NT2/D1 (cell line): ENCODE measurements at regions not wholly inside any gene's neighbourhood (a gene's known extent, or its start where the extent isn't known, plus 50 kb on each side); places are given as distances from the start of the nearest gene placed in this dataset.

Source experiments
- DNase-seq: peaks from one replicate; pipeline ENCODE4 v3.0.0-alpha.2; 2011; ENCODE audit warnings: low read depth, low spot score
- H3K27me3 ChIP-seq: 2 replicates; pipeline ENCODE4 v1.6.0; 2011; ENCODE audit warnings: mild to moderate bottlenecking; ENCODE audit not compliant: insufficient read length, insufficient read depth
- H3K36me3 ChIP-seq: 2 replicates; pipeline ENCODE4 v1.6.1; 2011; ENCODE audit warnings: mild to moderate bottlenecking, low read length, mixed read lengths; ENCODE audit not compliant: insufficient read depth, insufficient read length
- H3K4me1 ChIP-seq: 2 replicates; pipeline ENCODE4 v1.5.1; 2011; ENCODE audit not compliant: insufficient read depth, insufficient read length
- H3K4me3 ChIP-seq: 2 replicates; pipeline ENCODE4 v1.5.1; 2011; ENCODE audit warnings: low read depth; ENCODE audit not compliant: insufficient read length
- H3K9ac ChIP-seq: 2 replicates; pipeline ENCODE4 v1.6.0; 2011; ENCODE audit warnings: low read depth; ENCODE audit not compliant: insufficient read length
- H3K9me3 ChIP-seq: 2 replicates; pipeline ENCODE4 v1.5.1; 2011; ENCODE audit warnings: mild to moderate bottlenecking, low read length; ENCODE audit not compliant: insufficient read depth
- SUZ12 ChIP-seq: IDR thresholded peaks from 2 replicates; pipeline ENCODE4 v1.6.1; 2011; ENCODE audit not compliant: insufficient read length, insufficient read depth; ENCODE audit errors: extremely low read depth
- YY1 ChIP-seq: IDR thresholded peaks from 2 replicates; pipeline ENCODE4 v1.6.1; 2011; ENCODE audit not compliant: insufficient read length, insufficient read depth
- ZNF274 ChIP-seq: IDR thresholded peaks from 2 replicates; pipeline ENCODE4 v1.6.1; 2011; ENCODE audit warnings: mild to moderate bottlenecking, low read depth, low read length

- no peak overlapping the region for H3K4me3 ChIP-seq
- H3K9me3 ChIP-seq: peaks cover 13% of the 10 kb centered on the region
- DNase-seq: no peak
- no peaks in the 10 kb centered on the region for H3K27me3 ChIP-seq
- H3K9ac ChIP-seq: no peak overlapping the region
- TF ChIP-seq ZNF274 (no peak), SUZ12 (no peak), YY1 (no peak)
- H3K4me1 ChIP-seq: peaks cover 5% of the 10 kb centered on the region
- no peaks in the 10 kb centered on the region for H3K36me3 ChIP-seq
Observed at GRCh38 chr6:40642837-40643236, 55.7 kb upstream of the LRFN2 start.

GRCh38 chr6:40642190-40642589 lies 55.0 kb upstream of the LRFN2 start:
- Histone ChIP-seq H3K9me3 (peaks cover 13% of the 10 kb centered on the region), H3K9ac (no peak overlapping the region), H3K4me3 (no peak overlapping the region), H3K36me3 (no peaks in the 10 kb centered on the region), H3K27me3 (no peaks in the 10 kb centered on the region), H3K4me1 (peaks cover 5% of the 10 kb centered on the region)
- TF ChIP-seq SUZ12 (no peak), YY1 (no peak), ZNF274 (no peak)
- DNase-seq: no peak

DNA sequence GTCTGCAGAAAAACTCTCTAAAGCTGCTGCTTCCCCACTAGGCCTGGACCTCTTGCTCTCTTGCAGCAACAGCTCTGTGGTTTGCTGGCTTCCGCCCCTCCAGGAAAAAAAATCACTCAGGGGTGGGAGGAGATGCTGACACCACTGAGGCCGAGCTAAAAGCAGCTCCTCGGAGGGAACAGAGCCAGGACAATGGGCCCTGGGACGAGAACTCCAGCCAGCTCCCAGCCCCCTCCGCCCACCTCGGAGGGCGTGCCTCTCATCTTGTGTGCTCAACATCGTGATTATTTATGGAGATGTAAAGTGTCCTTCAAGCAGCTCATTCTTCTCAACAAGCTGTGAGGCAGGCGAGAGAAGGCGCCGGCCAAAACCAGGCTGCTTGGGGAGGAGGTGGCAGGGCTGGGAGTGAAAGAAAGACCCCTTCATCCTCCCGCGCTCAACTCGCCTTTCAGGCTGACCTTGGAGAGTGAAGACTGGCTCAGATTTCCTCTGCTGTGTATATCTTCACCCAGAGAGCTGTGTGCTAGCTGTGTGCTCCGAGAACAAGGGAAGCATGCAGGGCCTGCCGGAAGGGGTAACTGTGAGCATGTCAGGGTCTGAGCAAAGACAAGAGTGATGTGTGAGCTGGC lies 53.5 kb upstream of the LRFN2 start:
- H3K4me3 ChIP-seq: no peak overlapping the region
- no peak for TF ChIP-seq ZNF274
- TF ChIP-seq SUZ12: no peak
- no peak for TF ChIP-seq YY1
- no peak for DNase-seq
- peaks cover 13% of the 10 kb centered on the region for H3K9me3 ChIP-seq
- H3K36me3 ChIP-seq: no peaks in the 10 kb centered on the region
- H3K9ac ChIP-seq: no peak overlapping the region
- H3K27me3 ChIP-seq: no peaks in the 10 kb centered on the region
- peaks cover 5% of the 10 kb centered on the region for H3K4me1 ChIP-seq
